Astrocyte (in vitro differentiated cells and primary cell): ENCODE measurements at regions not wholly inside any gene's neighbourhood (a gene's known extent, or its start where the extent isn't known, plus 50 kb on each side); places are given as distances from the start of the nearest gene placed in this dataset.

ENCODE experiments used
- DNase-seq: peaks from one replicate; pipeline ENCODE4 v3.0.0-alpha.2; 2010; ENCODE audit warnings: low read depth
- FAIRE-seq: peaks from 2 replicates; lab custom pipeline; 2011; peaks lifted over from hg19 to GRCh38; lab: Jason Lieb, UNC
- H2AFZ ChIP-seq: 2 replicates; pipeline ENCODE4 v1.6.0; 2012; ENCODE audit warnings: low read depth, low read length, inconsistent platforms
- H3K27ac ChIP-seq: 2 replicates; pipeline ENCODE4 v1.5.1; 2011; ENCODE audit warnings: low read depth, low read length, inconsistent platforms
- H3K27me3 ChIP-seq: 2 replicates; pipeline ENCODE4 v1.6.0; 2011; ENCODE audit warnings: low read length, inconsistent platforms; ENCODE audit not compliant: insufficient read depth
- H3K36me3 ChIP-seq: 2 replicates; pipeline ENCODE4 v1.5.1; 2011; ENCODE audit warnings: low read length, inconsistent platforms; ENCODE audit not compliant: insufficient read depth
- H3K4me1 ChIP-seq: 2 replicates; pipeline ENCODE4 v1.5.1; 2011; ENCODE audit warnings: low read length, inconsistent platforms; ENCODE audit not compliant: insufficient read depth
- H3K4me2 ChIP-seq: 2 replicates; pipeline ENCODE4 v1.6.0; 2012; ENCODE audit warnings: low read length, inconsistent platforms
- H3K4me3 ChIP-seq: 2 replicates; pipeline ENCODE4 v1.5.1; 2011; ENCODE audit warnings: low read depth, mild to moderate bottlenecking, low read length, inconsistent platforms; ENCODE audit not compliant: insufficient read depth
- H3K79me2 ChIP-seq: 2 replicates; pipeline ENCODE4 v1.6.0; 2012; ENCODE audit warnings: mild to moderate bottlenecking, low read length, inconsistent platforms; ENCODE audit not compliant: insufficient read depth
- H3K9ac ChIP-seq: 2 replicates; pipeline ENCODE4 v1.6.0; 2012; ENCODE audit warnings: mild to moderate bottlenecking, low read length, inconsistent platforms
- H3K9me3 ChIP-seq: 2 replicates; pipeline ENCODE4 v1.5.1; 2012; ENCODE audit warnings: low read depth, mild to moderate bottlenecking, low read length, inconsistent platforms; ENCODE audit not compliant: insufficient read depth
- H4K20me1 ChIP-seq: 2 replicates; pipeline ENCODE4 v1.6.0; 2012; ENCODE audit warnings: low read length, inconsistent platforms; ENCODE audit not compliant: insufficient read depth
- H3K27ac Mint-ChIP-seq: one replicate; pipeline ENCODE4 v1.8.0; 2021; ENCODE audit warnings: mild to moderate bottlenecking, mixed read lengths; ENCODE audit not compliant: unreplicated experiment
- H3K27me3 Mint-ChIP-seq: one replicate; pipeline ENCODE4 v1.8.0; 2021; ENCODE audit warnings: low read depth, mixed read lengths; ENCODE audit not compliant: unreplicated experiment
- H3K36me3 Mint-ChIP-seq: one replicate; pipeline ENCODE4 v1.8.0; 2021; ENCODE audit warnings: low read depth, mixed read lengths; ENCODE audit not compliant: unreplicated experiment
- H3K4me1 Mint-ChIP-seq: one replicate; pipeline ENCODE4 v1.8.0; 2021; ENCODE audit warnings: low read depth, mixed read lengths; ENCODE audit not compliant: unreplicated experiment
- H3K4me3 Mint-ChIP-seq: one replicate; pipeline ENCODE4 v1.8.0; 2021; ENCODE audit warnings: mild to moderate bottlenecking, moderate library complexity, mixed read lengths; ENCODE audit not compliant: unreplicated experiment
- H3K9me3 Mint-ChIP-seq: one replicate; pipeline ENCODE4 v1.8.0; 2021; ENCODE audit warnings: mild to moderate bottlenecking, mixed read lengths; ENCODE audit not compliant: unreplicated experiment
- CTCF ChIP-seq: IDR thresholded peaks from 2 replicates; pipeline ENCODE4 v1.5.1; 2011; ENCODE audit warnings: low read depth, mild to moderate bottlenecking, inconsistent platforms, low read length, moderate library complexity; ENCODE audit not compliant: insufficient read depth
- EZH2 ChIP-seq: IDR thresholded peaks from 2 replicates; pipeline ENCODE4 v1.6.1; 2012; ENCODE audit warnings: mild to moderate bottlenecking, low read length, inconsistent platforms; ENCODE audit not compliant: insufficient read depth

DNA sequence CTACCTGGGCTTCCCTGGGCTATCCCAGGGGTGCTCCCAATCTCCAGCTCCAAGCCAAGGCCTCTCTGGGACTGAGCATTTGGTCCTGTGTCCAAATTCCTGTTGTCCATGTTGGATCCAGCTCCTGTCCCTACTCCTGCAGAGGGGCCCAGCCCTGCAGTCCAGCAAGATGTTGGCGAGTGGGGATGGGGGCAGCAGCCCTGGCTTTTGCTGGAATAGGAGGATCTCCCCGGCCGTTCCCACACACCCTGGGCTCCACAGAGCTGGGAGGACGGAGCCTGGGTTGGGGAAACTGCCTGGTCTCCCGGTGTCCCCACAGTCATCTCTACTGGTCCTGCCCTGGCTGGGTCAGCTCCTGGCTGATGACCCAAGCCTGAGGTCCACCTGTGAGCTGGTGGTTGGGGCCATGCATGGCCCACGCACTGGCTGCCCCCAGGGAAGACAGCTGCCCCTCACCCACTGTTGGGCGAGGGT lies 219.6 kb upstream of the C14orf180 start:
- Histone ChIP-seq H3K4me2 (no peak overlapping the region), H3K27me3 (no peaks in the 10 kb centered on the region), H3K27ac (no peak overlapping the region), H3K79me2 (no peaks in the 10 kb centered on the region), H2AFZ (no peak overlapping the region), H3K9me3 (no peaks in the 10 kb centered on the region), H3K4me1 (no peaks in the 10 kb centered on the region), H3K36me3 (no peaks in the 10 kb centered on the region), H4K20me1 (no peaks in the 10 kb centered on the region), H3K9ac (no peak overlapping the region), H3K4me3 (no peak overlapping the region)
- Mint-ChIP-seq H3K36me3 (no peaks in the 10 kb centered on the region), H3K9me3 (peaks cover 6% of the 10 kb centered on the region), H3K27ac (no peak overlapping the region), H3K27me3 (peaks cover 33% of the 10 kb centered on the region), H3K4me3 (no peak overlapping the region), H3K4me1 (no peaks in the 10 kb centered on the region)
- TF ChIP-seq CTCF (no peak), EZH2 (no peak)
- DNase-seq: no peak
- no peak for FAIRE-seq

- H2AFZ ChIP-seq: no peak overlapping the region
- H3K27ac ChIP-seq: no peak overlapping the region
- no peak for DNase-seq
- no peaks in the 10 kb centered on the region for H3K36me3 ChIP-seq
- H3K4me3 ChIP-seq: no peak overlapping the region
- no peaks in the 10 kb centered on the region for H3K36me3 Mint-ChIP-seq
- no peaks in the 10 kb centered on the region for H3K79me2 ChIP-seq
- H3K4me2 ChIP-seq: no peak overlapping the region
- H3K9me3 ChIP-seq: no peaks in the 10 kb centered on the region
- no peaks in the 10 kb centered on the region for H3K27me3 ChIP-seq
- no peak overlapping the region for H3K9ac ChIP-seq
- TF ChIP-seq CTCF (no peak), EZH2 (no peak)
- no peaks in the 10 kb centered on the region for H3K4me1 Mint-ChIP-seq
- H4K20me1 ChIP-seq: no peaks in the 10 kb centered on the region
- H3K9me3 Mint-ChIP-seq: peaks cover 8% of the 10 kb centered on the region
- no peak for FAIRE-seq
- H3K4me1 ChIP-seq: no peaks in the 10 kb centered on the region
- peaks cover 32% of the 10 kb centered on the region for H3K27me3 Mint-ChIP-seq
- no peak overlapping the region for H3K4me3 Mint-ChIP-seq
- no peak overlapping the region for H3K27ac Mint-ChIP-seq
Observed at GRCh38 chr14:104360501-104360900, 219.1 kb upstream of the C14orf180 start.

GRCh38 chr14:104361101-104361591 lies 218.4 kb upstream of the C14orf180 start:
- no peak overlapping the region for H2AFZ ChIP-seq
- no peak overlapping the region for H3K4me2 ChIP-seq
- Mint-ChIP-seq H3K4me3 (no peak overlapping the region), H3K9me3 (peaks cover 8% of the 10 kb centered on the region), H3K27me3 (peaks cover 32% of the 10 kb centered on the region), H3K36me3 (no peaks in the 10 kb centered on the region), H3K27ac (no peak overlapping the region), H3K4me1 (no peaks in the 10 kb centered on the region)
- H3K79me2 ChIP-seq: no peaks in the 10 kb centered on the region
- no peaks in the 10 kb centered on the region for H3K9me3 ChIP-seq
- no peak overlapping the region for H3K9ac ChIP-seq
- no peaks in the 10 kb centered on the region for H3K27me3 ChIP-seq
- DNase-seq (no peak), FAIRE-seq (no peak)
- no peaks in the 10 kb centered on the region for H4K20me1 ChIP-seq
- H3K36me3 ChIP-seq: no peaks in the 10 kb centered on the region
- H3K4me3 ChIP-seq: no peak overlapping the region
- H3K4me1 ChIP-seq: no peaks in the 10 kb centered on the region
- TF ChIP-seq CTCF: no peak
- no peak for TF ChIP-seq EZH2
- H3K27ac ChIP-seq: no peak overlapping the region
